ENCODE measurements at regions not wholly inside any gene's neighbourhood (a gene's known extent, or its start where the extent isn't known, plus 50 kb on each side); places are given as distances from the start of the nearest gene placed in this dataset.

GRCh38 chr10:89949496-89949895 is 248.1 kb downstream of the KIF20B start:
- H3K4me3 Mint-ChIP-seq, result no peak overlapping the region
- DNase-seq, result no peak
- no peaks in the 10 kb centered on the region for H3K36me3 Mint-ChIP-seq (ENCODE audit: low read depth)
- peaks cover 7% of the 10 kb centered on the region for H3K27me3 Mint-ChIP-seq
- H3K9me3 Mint-ChIP-seq, result peaks cover 3% of the 10 kb centered on the region
- no peak overlapping the region for H3K27ac Mint-ChIP-seq
- H3K4me1 Mint-ChIP-seq (ENCODE audit: low read depth), result peaks cover 10% of the 10 kb centered on the region

GRCh38 chr10:89952325-89952724 is 250.9 kb downstream of the KIF20B start:
- H3K4me3 Mint-ChIP-seq, result no peak overlapping the region
- H3K27ac Mint-ChIP-seq, result no peak overlapping the region
- no peaks in the 10 kb centered on the region for H3K36me3 Mint-ChIP-seq (ENCODE audit: low read depth)
- peaks cover 7% of the 10 kb centered on the region for H3K27me3 Mint-ChIP-seq
- H3K4me1 Mint-ChIP-seq (ENCODE audit: low read depth), result peaks cover 5% of the 10 kb centered on the region
- DNase-seq, result no peak
- peaks cover 3% of the 10 kb centered on the region for H3K9me3 Mint-ChIP-seq

- H3K27me3 Mint-ChIP-seq, result peaks cover 9% of the 10 kb centered on the region
- no peaks in the 10 kb centered on the region for H3K36me3 Mint-ChIP-seq (ENCODE audit: low read depth)
- no peak overlapping the region for H3K4me3 Mint-ChIP-seq
- peaks cover 3% of the 10 kb centered on the region for H3K9me3 Mint-ChIP-seq
- DNase-seq, result no peak
- H3K4me1 Mint-ChIP-seq (ENCODE audit: low read depth), result peaks cover 5% of the 10 kb centered on the region
- H3K27ac Mint-ChIP-seq, result no peak overlapping the region
These were observed 251.4 kb downstream of the KIF20B start for GRCh38 chr10:89952751-89953150.

- DNase-seq, result no peak
- H3K36me3 Mint-ChIP-seq (ENCODE audit: low read depth), result no peaks in the 10 kb centered on the region
- H3K4me3 Mint-ChIP-seq, result no peak overlapping the region
- H3K9me3 Mint-ChIP-seq, result no peaks in the 10 kb centered on the region
- H3K4me1 Mint-ChIP-seq (ENCODE audit: low read depth), result peaks cover 5% of the 10 kb centered on the region
- no peak overlapping the region for H3K27ac Mint-ChIP-seq
- H3K27me3 Mint-ChIP-seq, result peaks cover 9% of the 10 kb centered on the region
These were observed 252.7 kb downstream of the KIF20B start for GRCh38 chr10:89954061-89954460.

GRCh38 chr10:89954787-89955566 is 253.6 kb downstream of the KIF20B start:
- DNase-seq, result no peak

GRCh38 chr10:89959433-89960110 is 258.2 kb downstream of the KIF20B start:
- Mint-ChIP-seq H3K9me3 (no peaks in the 10 kb centered on the region), H3K27ac (no peak overlapping the region), H3K4me3 (no peak overlapping the region), H3K27me3 (peaks cover 9% of the 10 kb centered on the region), H3K36me3 (ENCODE audit: low read depth) (no peaks in the 10 kb centered on the region), H3K4me1 (ENCODE audit: low read depth) (peaks cover 5% of the 10 kb centered on the region)
- no peak for DNase-seq

More at GRCh38 chr10:89954787-89955566, 253.6 kb downstream of the KIF20B start:
- H3K27me3 Mint-ChIP-seq, result peaks cover 9% of the 10 kb centered on the region
- H3K4me3 Mint-ChIP-seq, result no peak overlapping the region
- peaks cover 5% of the 10 kb centered on the region for H3K4me1 Mint-ChIP-seq (ENCODE audit: low read depth)
- no peaks in the 10 kb centered on the region for H3K36me3 Mint-ChIP-seq (ENCODE audit: low read depth)
- no peaks in the 10 kb centered on the region for H3K9me3 Mint-ChIP-seq
- no peak overlapping the region for H3K27ac Mint-ChIP-seq

GRCh38 chr10:89963451-89964102 is 262.2 kb downstream of the KIF20B start:
- H3K27ac Mint-ChIP-seq, result no peak overlapping the region
- no peaks in the 10 kb centered on the region for H3K36me3 Mint-ChIP-seq (ENCODE audit: low read depth)
- H3K4me1 Mint-ChIP-seq (ENCODE audit: low read depth), result no peaks in the 10 kb centered on the region
- H3K27me3 Mint-ChIP-seq, result peaks cover 14% of the 10 kb centered on the region
- H3K4me3 Mint-ChIP-seq, result no peak overlapping the region
- H3K9me3 Mint-ChIP-seq, result no peaks in the 10 kb centered on the region
- no peak for DNase-seq

- Mint-ChIP-seq H3K4me1 (ENCODE audit: low read depth) (peaks cover 9% of the 10 kb centered on the region), H3K9me3 (no peaks in the 10 kb centered on the region), H3K36me3 (ENCODE audit: low read depth) (no peaks in the 10 kb centered on the region), H3K27me3 (peaks cover 14% of the 10 kb centered on the region), H3K4me3 (no peak overlapping the region), H3K27ac (no peak overlapping the region)
- no peak for DNase-seq
These were observed 264.8 kb downstream of the KIF20B start for GRCh38 chr10:89966211-89966610.

GRCh38 chr10:89973326-89973725 is 271.9 kb downstream of the KIF20B start:
- DNase-seq, result no peak
- peaks cover 9% of the 10 kb centered on the region for H3K4me1 Mint-ChIP-seq (ENCODE audit: low read depth)
- H3K9me3 Mint-ChIP-seq, result no peaks in the 10 kb centered on the region
- H3K27me3 Mint-ChIP-seq, result peaks cover 8% of the 10 kb centered on the region
- no peak overlapping the region for H3K4me3 Mint-ChIP-seq
- no peaks in the 10 kb centered on the region for H3K36me3 Mint-ChIP-seq (ENCODE audit: low read depth)
- no peak overlapping the region for H3K27ac Mint-ChIP-seq

- peaks cover 2% of the 10 kb centered on the region for H3K4me1 Mint-ChIP-seq (ENCODE audit: low read depth)
- H3K27ac Mint-ChIP-seq, result no peak overlapping the region
- H3K36me3 Mint-ChIP-seq (ENCODE audit: low read depth), result no peaks in the 10 kb centered on the region
- no peak for DNase-seq
- H3K27me3 Mint-ChIP-seq, result peaks cover 8% of the 10 kb centered on the region
- no peak overlapping the region for H3K4me3 Mint-ChIP-seq
- no peaks in the 10 kb centered on the region for H3K9me3 Mint-ChIP-seq
These were observed 273.7 kb downstream of the KIF20B start for GRCh38 chr10:89975071-89975470.

- H3K27me3 Mint-ChIP-seq, result peaks cover 8% of the 10 kb centered on the region
- no peak overlapping the region for H3K4me3 Mint-ChIP-seq
- H3K9me3 Mint-ChIP-seq, result no peaks in the 10 kb centered on the region
- no peak for DNase-seq
- no peaks in the 10 kb centered on the region for H3K36me3 Mint-ChIP-seq (ENCODE audit: low read depth)
- H3K27ac Mint-ChIP-seq, result no peak overlapping the region
- no peaks in the 10 kb centered on the region for H3K4me1 Mint-ChIP-seq (ENCODE audit: low read depth)
These were observed 274.4 kb downstream of the KIF20B start for GRCh38 chr10:89975771-89976170.

GRCh38 chr10:89978081-89978480 is 276.7 kb downstream of the KIF20B start:
- no peak overlapping the region for H3K27ac Mint-ChIP-seq
- H3K9me3 Mint-ChIP-seq, result no peaks in the 10 kb centered on the region
- peaks cover 3% of the 10 kb centered on the region for H3K27me3 Mint-ChIP-seq
- no peaks in the 10 kb centered on the region for H3K36me3 Mint-ChIP-seq (ENCODE audit: low read depth)
- H3K4me1 Mint-ChIP-seq (ENCODE audit: low read depth), result no peaks in the 10 kb centered on the region
- no peak for DNase-seq
- no peak overlapping the region for H3K4me3 Mint-ChIP-seq

GRCh38 chr10:89979726-89980125 is 278.3 kb downstream of the KIF20B start:
- Mint-ChIP-seq H3K4me3 (no peak overlapping the region), H3K36me3 (ENCODE audit: low read depth) (no peaks in the 10 kb centered on the region), H3K27ac (no peak overlapping the region), H3K4me1 (ENCODE audit: low read depth) (no peaks in the 10 kb centered on the region), H3K27me3 (peaks cover 3% of the 10 kb centered on the region), H3K9me3 (no peaks in the 10 kb centered on the region)
- DNase-seq, result no peak

GRCh38 chr10:89980166-89980565 is 278.8 kb downstream of the KIF20B start:
- H3K4me1 Mint-ChIP-seq (ENCODE audit: low read depth), result no peaks in the 10 kb centered on the region
- peaks cover 3% of the 10 kb centered on the region for H3K27me3 Mint-ChIP-seq
- no peaks in the 10 kb centered on the region for H3K9me3 Mint-ChIP-seq
- H3K27ac Mint-ChIP-seq, result no peak overlapping the region
- H3K4me3 Mint-ChIP-seq, result no peak overlapping the region
- DNase-seq, result no peak
- H3K36me3 Mint-ChIP-seq (ENCODE audit: low read depth), result no peaks in the 10 kb centered on the region

GRCh38 chr10:89981891-89982290 is 280.5 kb downstream of the KIF20B start:
- Mint-ChIP-seq H3K27ac (no peak overlapping the region), H3K36me3 (ENCODE audit: low read depth) (no peaks in the 10 kb centered on the region), H3K27me3 (peaks cover 2% of the 10 kb centered on the region), H3K4me3 (no peak overlapping the region), H3K4me1 (ENCODE audit: low read depth) (no peaks in the 10 kb centered on the region), H3K9me3 (no peaks in the 10 kb centered on the region)
- no peak for DNase-seq

Measured in activated T-cell treated with anti-CD3 and anti-CD28 coated beads, Interleukin-2, amount 50 U/mL, for 24 hours (primary cell).